A549 (cell line): ENCODE measurements at regions not wholly inside any gene's neighbourhood (a gene's known extent, or its start where the extent isn't known, plus 50 kb on each side); places are given as distances from the start of the nearest gene placed in this dataset.

Source experiments
- ATAC-seq, 2 experiments: fragments of 200-7000 bp in 1 of 2; fragments of >200 bp in 1 of 2; cut with Nextera tagmentation in 1 of 2; cut with Tn5 transposase in 1 of 2; 3 replicates each; pipeline versions ENCODE4 v1.8.0 to v1.9.1; 2018 to 2020; ENCODE audit warnings: mild to moderate bottlenecking in 1 of 2, moderate library complexity in 1 of 2
- CTCF ChIA-PET: fragments of 300-600 bp; sonication (Branson Sonifier 250); formaldehyde crosslinking; extraction: SDS; loops from one replicate; lab custom pipeline; 2021; ENCODE audit warnings: antibody characterized with exemption, inconsistent platforms; lab: Yijun Ruan, JAX
- POLR2A ChIA-PET: fragments of 350-600 bp; formaldehyde crosslinking; extraction: SDS; loops from one replicate; lab custom pipeline; 2021; ENCODE audit warnings: antibody characterized with exemption, inconsistent platforms; lab: Yijun Ruan, JAX
- DNase-seq, 2 experiments: peaks; one replicate each; pipeline versions ENCODE4 v3.0.0 to v3.0.0-alpha.2; 2011 to 2016; ENCODE audit warnings: low read depth in 1 of 2, low spot score in 1 of 2
- FAIRE-seq: peaks from 2 replicates; lab custom pipeline; 2011; peaks lifted over from hg19 to GRCh38; lab: Jason Lieb, UNC
- H3K27ac ChIP-seq, 2 experiments: fragments of >200 bp; sonication (Bioruptor Twin); formaldehyde crosslinking; 3 replicates each; pipeline ENCODE4 v1.5.1; 2016 to 2017
- H3K4me1 ChIP-seq: fragments of >200 bp; sonication (Bioruptor Twin); formaldehyde crosslinking; 3 replicates; pipeline ENCODE4 v1.6.1; 2016
- H3K4me2 ChIP-seq: fragments of >200 bp; sonication (Bioruptor Twin); formaldehyde crosslinking; 3 replicates; pipeline ENCODE4 v1.6.1; 2016
- H3K4me3 ChIP-seq: fragments of >200 bp; sonication (Bioruptor Twin); formaldehyde crosslinking; 3 replicates; pipeline ENCODE4 v1.5.1; 2016
- H3K9me3 ChIP-seq: fragments of >200 bp; sonication (Bioruptor Twin); formaldehyde crosslinking; 3 replicates; pipeline ENCODE4 v1.6.1; 2016
- CBX2 ChIP-seq: fragments of 200-600 bp; sonication (generic); IDR thresholded peaks from 2 replicates; pipeline ENCODE4 v1.6.1; 2016; ENCODE audit warnings: low read depth, mild to moderate bottlenecking, borderline replicate concordance
- CBX8 ChIP-seq: fragments of 200-600 bp; sonication (generic); IDR thresholded peaks from 2 replicates; pipeline ENCODE4 v1.6.1; 2016
- CHD2 ChIP-seq: fragments of 150-350 bp; IDR thresholded peaks from 2 replicates; pipeline ENCODE4 v1.6.1; 2014; ENCODE audit warnings: low read length; ENCODE audit not compliant: partially characterized antibody
- EHF ChIP-seq: fragments of 250-450 bp; sonication (Bioruptor Pico); IDR thresholded peaks from 2 replicates; pipeline ENCODE4 v1.5.0; 2020; ENCODE audit warnings: mild to moderate bottlenecking
- EHMT2 ChIP-seq: fragments of 200-600 bp; sonication (generic); IDR thresholded peaks from 2 replicates; pipeline ENCODE4 v1.6.1; 2016; ENCODE audit warnings: antibody characterized with exemption, low read depth, mild to moderate bottlenecking, moderate library complexity
- ESRRA ChIP-seq: fragments of 150-350 bp; IDR thresholded peaks from 2 replicates; pipeline ENCODE4 v1.6.1; 2014; ENCODE audit warnings: mild to moderate bottlenecking, low read length, borderline replicate concordance
- GATA3 ChIP-seq: IDR thresholded peaks from 2 replicates; pipeline ENCODE4 v1.6.1; 2012; ENCODE audit warnings: borderline replicate concordance
- HOXB5 ChIP-seq: fragments of 250-450 bp; sonication (Bioruptor Pico); IDR thresholded peaks from 2 replicates; pipeline ENCODE4 v1.5.0; 2020; ENCODE audit warnings: mild to moderate bottlenecking, moderate library complexity
- JUNB ChIP-seq: fragments of >200 bp; sonication (Bioruptor Twin); formaldehyde crosslinking; IDR thresholded peaks from 2 replicates; pipeline ENCODE4 v1.6.1; 2016
- MAFK ChIP-seq: fragments of 450-650 bp; IDR thresholded peaks from 2 replicates; pipeline ENCODE4 v1.6.1; 2014; ENCODE audit not compliant: partially characterized antibody
- MAZ ChIP-seq: fragments of 150-350 bp; IDR thresholded peaks from 2 replicates; pipeline ENCODE4 v1.6.1; 2014; ENCODE audit warnings: antibody characterized with exemption, low read depth, low read length, borderline replicate concordance
- NFE2L2 ChIP-seq: fragments of 150-350 bp; conservative IDR thresholded peaks from 2 replicates; pipeline ENCODE4 v1.6.1; 2014; ENCODE audit warnings: low read length
- RAD21 ChIP-seq, 2 experiments: fragments of >200 bp in 1 of 2; sonication (Bioruptor Twin) in 1 of 2; formaldehyde crosslinking in 1 of 2; IDR thresholded peaks in 1 of 2; conservative IDR thresholded peaks in 1 of 2; 2 replicates in 1 of 2; 3 replicates in 1 of 2; pipeline ENCODE4 v1.6.1; 2012 to 2018; ENCODE audit warnings: inconsistent platforms in 1 of 2
- RFX5 ChIP-seq: fragments of 450-650 bp; IDR thresholded peaks from 2 replicates; pipeline ENCODE4 v1.7.1; 2014; ENCODE audit warnings: antibody characterized with exemption, mild to moderate bottlenecking, moderate library complexity
- SMC3 ChIP-seq: fragments of >200 bp; sonication (Bioruptor Twin); formaldehyde crosslinking; IDR thresholded peaks from 3 replicates; pipeline ENCODE4 v1.6.1; 2018; ENCODE audit warnings: inconsistent platforms
- SREBF2 ChIP-seq: fragments of 450-650 bp; IDR thresholded peaks from 2 replicates; pipeline ENCODE4 v1.6.1; 2014; ENCODE audit warnings: mild to moderate bottlenecking, moderate library complexity
- WGBS: methylation state at CpG from one replicate; pipeline ENCODE4 v1.1.6; 2017; ENCODE audit errors: missing lambda C conversion rate; 5-methylcytosine and 5-hydroxymethylcytosine counted together
- TF ChIP-seq, protein P1 (sequence below): fragments of >200 bp; sonication (Bioruptor Twin); formaldehyde crosslinking; IDR thresholded peaks from 2 replicates; pipeline ENCODE4 v1.6.1; 2016
- TF ChIP-seq, protein P2 (sequence below): fragments of >200 bp; sonication (Bioruptor Twin); formaldehyde crosslinking; IDR thresholded peaks from 3 replicates; pipeline ENCODE4 v1.5.1; 2016
- TF ChIP-seq, protein P3 (sequence below): fragments of 250-450 bp; sonication (Bioruptor Pico); IDR thresholded peaks from 2 replicates; pipeline ENCODE4 v1.5.0; 2021; ENCODE audit warnings: mild to moderate bottlenecking, moderate library complexity, borderline replicate concordance

DNA sequence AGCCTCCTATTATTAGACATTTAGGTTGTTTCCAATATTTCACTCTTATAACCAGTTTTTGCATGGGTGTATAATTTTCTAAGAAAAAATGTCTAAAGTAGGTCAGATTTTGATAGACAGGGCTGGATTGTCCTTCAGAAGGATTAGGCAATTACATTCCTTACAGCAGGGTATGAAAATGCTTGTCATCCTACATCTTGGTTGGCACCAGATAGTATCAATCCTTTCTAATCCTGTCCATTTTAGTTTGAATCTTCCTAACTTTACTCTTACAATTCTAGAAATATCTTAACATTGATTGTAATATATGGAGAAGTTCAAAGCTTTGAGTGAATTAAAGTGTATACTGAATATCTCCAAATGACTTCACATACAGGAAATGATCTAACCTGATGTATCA lies 63.0 kb upstream of the ZBED5 start:
- no peak for DNase-seq
- ChIA-PET POLR2A (interaction anchor here (0.9 to 1.4 kb wide), 3 partner anchors 20 to 112 kb away, joined by 3 to 4 read pairs (median 3); partner anchors contain the start of gene EIF4G2), CTCF (interaction anchor here (0.7 to 4.3 kb wide), 6 partner anchors 10 to 128 kb away, joined by 3 to 16 read pairs (median 6); no protein-coding TSS in a partner anchor)
- TF ChIP-seq MAZ (no peak), CHD2 (no peak), SMC3 (no peak), EHMT2 (no peak)
- TF ChIP-seq, protein P1, sequence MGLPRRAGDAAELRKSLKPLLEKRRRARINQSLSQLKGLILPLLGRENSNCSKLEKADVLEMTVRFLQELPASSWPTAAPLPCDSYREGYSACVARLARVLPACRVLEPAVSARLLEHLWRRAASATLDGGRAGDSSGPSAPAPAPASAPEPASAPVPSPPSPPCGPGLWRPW: no peak
- TF ChIP-seq, protein P2, sequence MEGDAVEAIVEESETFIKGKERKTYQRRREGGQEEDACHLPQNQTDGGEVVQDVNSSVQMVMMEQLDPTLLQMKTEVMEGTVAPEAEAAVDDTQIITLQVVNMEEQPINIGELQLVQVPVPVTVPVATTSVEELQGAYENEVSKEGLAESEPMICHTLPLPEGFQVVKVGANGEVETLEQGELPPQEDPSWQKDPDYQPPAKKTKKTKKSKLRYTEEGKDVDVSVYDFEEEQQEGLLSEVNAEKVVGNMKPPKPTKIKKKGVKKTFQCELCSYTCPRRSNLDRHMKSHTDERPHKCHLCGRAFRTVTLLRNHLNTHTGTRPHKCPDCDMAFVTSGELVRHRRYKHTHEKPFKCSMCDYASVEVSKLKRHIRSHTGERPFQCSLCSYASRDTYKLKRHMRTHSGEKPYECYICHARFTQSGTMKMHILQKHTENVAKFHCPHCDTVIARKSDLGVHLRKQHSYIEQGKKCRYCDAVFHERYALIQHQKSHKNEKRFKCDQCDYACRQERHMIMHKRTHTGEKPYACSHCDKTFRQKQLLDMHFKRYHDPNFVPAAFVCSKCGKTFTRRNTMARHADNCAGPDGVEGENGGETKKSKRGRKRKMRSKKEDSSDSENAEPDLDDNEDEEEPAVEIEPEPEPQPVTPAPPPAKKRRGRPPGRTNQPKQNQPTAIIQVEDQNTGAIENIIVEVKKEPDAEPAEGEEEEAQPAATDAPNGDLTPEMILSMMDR: no peak
- Histone ChIP-seq H3K4me3 (no peak overlapping the region), H3K4me1 (peaks cover 16% of the 10 kb centered on the region), H3K9me3 (peaks cover 19% of the 10 kb centered on the region), H3K27ac (no peak overlapping the region), H3K4me2 (no peak overlapping the region)
- ATAC-seq: no peak
- no peak for FAIRE-seq

DNA sequence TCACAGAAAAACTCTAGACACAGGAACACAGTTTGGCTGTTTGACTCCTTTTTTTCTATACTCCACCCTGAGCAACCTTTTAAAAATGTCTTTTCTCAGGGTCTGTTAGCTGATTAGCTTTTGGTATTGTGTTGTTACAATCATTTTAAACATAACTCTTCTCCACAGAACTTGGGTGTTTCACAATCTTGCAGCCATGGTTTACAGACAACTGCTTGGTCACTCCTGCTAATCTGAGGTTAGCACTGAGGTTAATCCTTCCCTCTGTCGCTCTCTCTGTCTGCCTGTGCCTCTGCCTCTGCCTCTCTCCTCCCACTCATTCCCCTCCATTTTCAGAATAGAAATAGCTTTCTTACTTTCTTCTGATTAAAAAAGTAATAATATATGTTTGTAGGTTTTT lies 62.4 kb upstream of the ZBED5 start:
- CTCF ChIA-PET: interaction anchor here (1.0 to 4.3 kb wide), 5 partner anchors 9 to 150 kb away, joined by 5 to 16 read pairs (median 6); no protein-coding TSS in a partner anchor
- POLR2A ChIA-PET: interaction anchor here (0.9 to 1.4 kb wide), 3 partner anchors 20 to 112 kb away, joined by 3 to 4 read pairs (median 3); partner anchors contain the start of gene EIF4G2
- TF ChIP-seq ESRRA: no peak
- TF ChIP-seq, all 56 proteins: peak for 0
- H3K9me3 ChIP-seq: peaks cover 19% of the 10 kb centered on the region
- no peak overlapping the region for H3K4me3 ChIP-seq
- H3K4me2 ChIP-seq: no peak overlapping the region
- no peak for FAIRE-seq
- no peak for DNase-seq
- peak overlapping the region in 1 of 2 experiments; percentile 33; a peak in 1 of 6 replicates for H3K27ac ChIP-seq
- 86% methylated on average over 1 of the region's 1 CpG for WGBS
- H3K4me1 ChIP-seq: peaks cover 10% of the 10 kb centered on the region
- ATAC-seq: no peak

DNA sequence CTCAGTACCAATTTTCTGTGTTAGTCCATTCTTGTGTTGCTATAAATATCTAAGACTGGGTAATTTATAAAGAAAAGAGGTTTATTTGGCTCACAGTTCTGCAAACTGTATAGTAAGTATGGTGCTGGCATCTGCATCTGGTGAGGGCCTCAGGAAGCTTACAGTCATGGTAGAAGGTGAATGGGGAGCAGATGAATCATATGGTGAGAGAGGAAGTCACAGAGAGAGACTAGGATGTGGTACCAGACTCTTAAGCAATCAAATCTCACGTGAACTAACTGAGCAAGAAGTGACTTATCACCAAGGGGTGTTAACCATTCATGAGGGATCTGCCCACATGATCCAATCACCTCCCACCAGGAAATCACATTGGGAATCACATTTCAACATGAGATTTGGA lies 60.8 kb upstream of the ZBED5 start:
- no peak for DNase-seq
- Histone ChIP-seq H3K4me2 (no peak overlapping the region), H3K4me3 (no peak overlapping the region), H3K27ac (no peak overlapping the region), H3K9me3 (peaks cover 19% of the 10 kb centered on the region), H3K4me1 (no peaks in the 10 kb centered on the region)
- ChIA-PET CTCF (interaction anchor here (1.6 to 1.9 kb wide), 2 partner anchors 12 to 126 kb away, joined by 6 read pairs; no protein-coding TSS in a partner anchor), POLR2A (no interaction called here)
- ATAC-seq: no peak
- FAIRE-seq: no peak
- no peak for TF ChIP-seq EHF (CRISPR knock-in tag)
- TF ChIP-seq, protein P3, sequence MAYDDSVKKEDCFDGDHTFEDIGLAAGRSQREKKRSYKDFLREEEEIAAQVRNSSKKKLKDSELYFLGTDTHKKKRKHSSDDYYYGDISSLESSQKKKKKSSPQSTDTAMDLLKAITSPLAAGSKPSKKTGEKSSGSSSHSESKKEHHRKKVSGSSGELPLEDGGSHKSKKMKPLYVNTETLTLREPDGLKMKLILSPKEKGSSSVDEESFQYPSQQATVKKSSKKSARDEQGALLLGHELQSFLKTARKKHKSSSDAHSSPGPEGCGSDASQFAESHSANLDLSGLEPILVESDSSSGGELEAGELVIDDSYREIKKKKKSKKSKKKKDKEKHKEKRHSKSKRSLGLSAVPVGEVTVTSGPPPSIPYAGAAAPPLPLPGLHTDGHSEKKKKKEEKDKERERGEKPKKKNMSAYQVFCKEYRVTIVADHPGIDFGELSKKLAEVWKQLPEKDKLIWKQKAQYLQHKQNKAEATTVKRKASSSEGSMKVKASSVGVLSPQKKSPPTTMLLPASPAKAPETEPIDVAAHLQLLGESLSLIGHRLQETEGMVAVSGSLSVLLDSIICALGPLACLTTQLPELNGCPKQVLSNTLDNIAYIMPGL (CRISPR knock-in tag): no peak
- no peak for TF ChIP-seq RFX5
- no peak for TF ChIP-seq RAD21 (conservative IDR thresholded peaks at IDR 0.05 in 1 of 2, IDR thresholded peaks at IDR 0.05 in 1 of 2)
- TF ChIP-seq CBX2: no peak
- TF ChIP-seq HOXB5: no peak
- no peak for TF ChIP-seq MAFK
- no peak for TF ChIP-seq SREBF2
- TF ChIP-seq GATA3: no peak
- no peak for TF ChIP-seq CBX8
- TF ChIP-seq NFE2L2: no peak
- TF ChIP-seq JUNB: no peak
- 73% methylated on average over 1 of the region's 1 CpG for WGBS
